Endodermal cell (in vitro differentiated cells): ENCODE measurements at regions not wholly inside any gene's neighbourhood (a gene's known extent, or its start where the extent isn't known, plus 50 kb on each side); places are given as distances from the start of the nearest gene placed in this dataset.

Experiments used
- DNase-seq: peaks from one replicate; pipeline ENCODE4 v3.0.0-alpha.2; 2017
- H3K27ac ChIP-seq: 2 replicates; pipeline ENCODE4 v1.5.1; 2013; ENCODE audit warnings: mild to moderate bottlenecking, low read depth, low read length, moderate library complexity
- H3K27me3 ChIP-seq: 2 replicates; pipeline ENCODE4 v1.6.1; 2013; ENCODE audit warnings: mild to moderate bottlenecking, low read length, moderate library complexity; ENCODE audit not compliant: insufficient read depth, control insufficient read depth, poor library complexity, severe bottlenecking
- H3K36me3 ChIP-seq: 2 replicates; pipeline ENCODE4 v1.7.0; 2013; ENCODE audit warnings: mild to moderate bottlenecking, low read length, moderate library complexity; ENCODE audit not compliant: control insufficient read depth, insufficient read depth
- H3K4me1 ChIP-seq: one replicate; pipeline ENCODE4 v1.7.0; 2013; ENCODE audit warnings: low read length; ENCODE audit not compliant: control insufficient read depth, insufficient read depth
- H3K4me3 ChIP-seq: 2 replicates; pipeline ENCODE4 v1.5.1; 2013; ENCODE audit warnings: mild to moderate bottlenecking, low read length, moderate library complexity
- H3K9ac ChIP-seq: 2 replicates; pipeline ENCODE4 v1.6.1; 2013; ENCODE audit warnings: mild to moderate bottlenecking, low read length, moderate library complexity; ENCODE audit not compliant: poor library complexity, severe bottlenecking; ENCODE audit errors: extremely low read depth
- H3K9me3 ChIP-seq: 2 replicates; pipeline ENCODE4 v1.6.1; 2013; ENCODE audit warnings: mild to moderate bottlenecking, low read length, moderate library complexity; ENCODE audit not compliant: control insufficient read depth
- H3K27ac Mint-ChIP-seq: 2 replicates; pipeline ENCODE4 v1.8.0; 2020; ENCODE audit warnings: mixed read lengths
- H3K27me3 Mint-ChIP-seq: 2 replicates; pipeline ENCODE4 v1.8.0; 2021; ENCODE audit warnings: mild to moderate bottlenecking, mixed read lengths; ENCODE audit not compliant: insufficient read depth
- H3K36me3 Mint-ChIP-seq: 2 replicates; pipeline ENCODE4 v1.8.0; 2020; ENCODE audit warnings: low read depth, mixed read lengths
- H3K4me1 Mint-ChIP-seq: 2 replicates; pipeline ENCODE4 v1.8.0; 2020; ENCODE audit warnings: mixed read lengths
- H3K4me3 Mint-ChIP-seq: 2 replicates; pipeline ENCODE4 v1.8.0; 2020; ENCODE audit warnings: mild to moderate bottlenecking, moderate library complexity, mixed read lengths
- H3K9me3 Mint-ChIP-seq: 2 replicates; pipeline ENCODE4 v1.8.0; 2020; ENCODE audit warnings: mild to moderate bottlenecking, mixed read lengths
- WGBS, 2 experiments: methylation state at CpG; one replicate each; pipeline versions ENCODE4 v1.1.5 to v1.1.7; 2013; ENCODE audit warnings: missing lambda C conversion rate in 2 of 2, mixed read lengths in 1 of 2; ENCODE audit not compliant: insufficient coverage in 1 of 2, insufficient read length in 1 of 2; 5-methylcytosine and 5-hydroxymethylcytosine counted together
- TF ChIP-seq, protein P1 (sequence below): fragments of 200-600 bp; sonication (generic); conservative IDR thresholded peaks from 2 replicates; pipeline ENCODE4 v1.5.0; 2021; ENCODE audit warnings: antibody characterized with exemption, mild to moderate bottlenecking

DNA sequence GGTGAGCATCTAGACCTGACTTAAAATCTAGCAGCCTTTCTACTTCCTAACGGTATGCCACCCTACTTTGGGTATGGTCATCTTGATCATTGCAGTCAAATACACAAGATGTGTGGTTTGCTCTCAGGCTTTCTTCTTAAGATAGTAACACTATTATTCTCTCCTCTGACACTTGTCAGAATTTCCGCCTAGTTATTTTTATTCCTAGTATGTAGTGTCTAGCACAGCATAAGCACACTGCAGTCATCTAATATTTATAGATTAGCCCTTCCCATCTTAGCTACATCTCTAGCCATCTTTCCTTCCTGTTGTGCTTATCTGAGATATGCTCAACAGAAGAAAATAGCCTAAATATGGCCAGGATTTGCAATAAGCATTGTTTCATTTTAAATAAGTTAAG, 180.1 kb downstream of the C12orf50 start:
- Histone ChIP-seq H3K27ac (no peak overlapping the region), H3K9me3 (no peaks in the 10 kb centered on the region), H3K9ac (no peak overlapping the region), H3K27me3 (no peaks in the 10 kb centered on the region), H3K4me3 (no peak overlapping the region), H3K4me1 (no peaks in the 10 kb centered on the region), H3K36me3 (no peaks in the 10 kb centered on the region)
- no peak overlapping the region for H3K4me3 Mint-ChIP-seq
- H3K36me3 Mint-ChIP-seq = no peaks in the 10 kb centered on the region
- H3K27ac Mint-ChIP-seq = no peak overlapping the region
- no peaks in the 10 kb centered on the region for H3K9me3 Mint-ChIP-seq
- H3K27me3 Mint-ChIP-seq = peaks cover 7% of the 10 kb centered on the region
- no peak for DNase-seq
- TF ChIP-seq, protein P1, sequence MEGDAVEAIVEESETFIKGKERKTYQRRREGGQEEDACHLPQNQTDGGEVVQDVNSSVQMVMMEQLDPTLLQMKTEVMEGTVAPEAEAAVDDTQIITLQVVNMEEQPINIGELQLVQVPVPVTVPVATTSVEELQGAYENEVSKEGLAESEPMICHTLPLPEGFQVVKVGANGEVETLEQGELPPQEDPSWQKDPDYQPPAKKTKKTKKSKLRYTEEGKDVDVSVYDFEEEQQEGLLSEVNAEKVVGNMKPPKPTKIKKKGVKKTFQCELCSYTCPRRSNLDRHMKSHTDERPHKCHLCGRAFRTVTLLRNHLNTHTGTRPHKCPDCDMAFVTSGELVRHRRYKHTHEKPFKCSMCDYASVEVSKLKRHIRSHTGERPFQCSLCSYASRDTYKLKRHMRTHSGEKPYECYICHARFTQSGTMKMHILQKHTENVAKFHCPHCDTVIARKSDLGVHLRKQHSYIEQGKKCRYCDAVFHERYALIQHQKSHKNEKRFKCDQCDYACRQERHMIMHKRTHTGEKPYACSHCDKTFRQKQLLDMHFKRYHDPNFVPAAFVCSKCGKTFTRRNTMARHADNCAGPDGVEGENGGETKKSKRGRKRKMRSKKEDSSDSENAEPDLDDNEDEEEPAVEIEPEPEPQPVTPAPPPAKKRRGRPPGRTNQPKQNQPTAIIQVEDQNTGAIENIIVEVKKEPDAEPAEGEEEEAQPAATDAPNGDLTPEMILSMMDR = no peak
- peaks cover 15% of the 10 kb centered on the region for H3K4me1 Mint-ChIP-seq
- 88 to 92% methylated on average over 1 to 2 of the region's 2 CpGs for WGBS, 2 experiments

DNA sequence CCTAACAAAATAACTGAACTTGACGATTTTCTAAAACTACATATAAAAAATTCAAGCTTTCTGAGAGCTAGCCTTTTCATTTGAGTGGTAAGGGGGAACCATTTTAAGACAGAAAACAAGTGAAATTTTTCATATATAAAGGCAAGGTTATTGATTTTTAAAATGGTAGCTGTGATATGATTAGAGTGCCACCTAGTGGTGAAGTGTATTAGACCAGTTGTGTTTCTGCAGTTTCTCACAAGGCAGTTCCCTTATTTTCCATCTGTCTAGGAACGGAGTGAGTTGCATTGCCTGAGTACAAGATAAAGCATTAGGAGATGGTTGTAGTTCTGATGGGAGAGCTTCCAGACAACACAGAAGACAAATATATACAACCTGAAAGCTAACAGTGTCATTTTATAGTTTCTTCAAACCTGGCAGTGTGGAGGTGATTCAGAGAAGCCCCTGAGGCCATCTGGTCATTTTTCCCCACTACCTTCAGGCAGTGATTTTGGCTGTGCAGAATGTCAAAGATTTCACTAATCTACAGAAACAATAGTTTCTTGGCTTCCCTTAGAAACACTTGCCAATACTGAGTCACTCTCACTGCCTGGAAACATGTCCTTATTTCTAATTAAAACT, 180.8 kb downstream of the C12orf50 start:
- peaks cover 15% of the 10 kb centered on the region for H3K4me1 Mint-ChIP-seq
- Histone ChIP-seq H3K27me3 (no peaks in the 10 kb centered on the region), H3K27ac (no peak overlapping the region), H3K36me3 (no peaks in the 10 kb centered on the region), H3K9ac (no peak overlapping the region), H3K4me1 (no peaks in the 10 kb centered on the region), H3K9me3 (no peaks in the 10 kb centered on the region), H3K4me3 (no peak overlapping the region)
- no peaks in the 10 kb centered on the region for H3K9me3 Mint-ChIP-seq
- peaks cover 11% of the 10 kb centered on the region for H3K27me3 Mint-ChIP-seq
- no peak overlapping the region for H3K27ac Mint-ChIP-seq
- H3K36me3 Mint-ChIP-seq = no peaks in the 10 kb centered on the region
- no peak for DNase-seq
- WGBS, 2 experiments = 67% methylated on average over 1 of the region's 2 CpGs; no CpG with 5 or more reads in 1 of the 2 experiments
- TF ChIP-seq, protein P1 = peak; percentile 96
- H3K4me3 Mint-ChIP-seq = no peak overlapping the region

DNA sequence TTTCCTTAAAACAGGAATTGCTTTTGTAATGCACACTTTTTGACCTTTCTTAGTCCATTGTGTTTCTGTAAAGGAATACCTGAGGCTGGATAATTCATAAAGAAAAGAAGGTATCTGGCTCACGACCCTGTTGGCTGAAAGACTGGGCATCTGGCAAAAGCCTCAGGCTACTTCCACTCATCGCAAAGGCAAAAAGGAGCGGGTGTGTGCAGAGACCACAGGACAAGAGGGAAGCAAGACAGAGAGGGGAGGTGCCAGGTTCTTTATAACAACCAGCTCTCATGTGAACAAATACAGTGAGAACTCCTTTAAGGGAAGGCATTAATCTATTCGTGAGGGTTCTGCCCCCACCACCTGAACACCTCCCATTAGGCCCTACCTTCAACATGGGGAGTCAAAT, 182.1 kb downstream of the C12orf50 start:
- no peak overlapping the region for H3K27ac Mint-ChIP-seq

More for the DNA sequence above, 182.1 kb downstream of the C12orf50 start:
- no peaks in the 10 kb centered on the region for H3K36me3 ChIP-seq
- no peaks in the 10 kb centered on the region for H3K36me3 Mint-ChIP-seq
- H3K27me3 Mint-ChIP-seq = peaks cover 20% of the 10 kb centered on the region
- no peak overlapping the region for H3K4me3 ChIP-seq
- TF ChIP-seq, protein P1 = no peak
- H3K4me1 Mint-ChIP-seq = peaks cover 15% of the 10 kb centered on the region
- DNase-seq = peak; percentile 59
- H3K27me3 ChIP-seq = no peaks in the 10 kb centered on the region
- no peak overlapping the region for H3K9ac ChIP-seq
- H3K27ac ChIP-seq = no peak overlapping the region
- no peaks in the 10 kb centered on the region for H3K4me1 ChIP-seq
- no peak overlapping the region for H3K4me3 Mint-ChIP-seq
- 67 to 79% methylated on average over 1 to 4 of the region's 4 CpGs for WGBS, 2 experiments
- no peaks in the 10 kb centered on the region for H3K9me3 Mint-ChIP-seq
- H3K9me3 ChIP-seq = no peaks in the 10 kb centered on the region
